MCF 10A (cell line): ENCODE measurements at regions not wholly inside any gene's neighbourhood (a gene's known extent, or its start where the extent isn't known, plus 50 kb on each side); places are given as distances from the start of the nearest gene placed in this dataset.

Experiments
- BruUV-seq: library from RNA; stranded (reverse); fragments of 400-500 nt; replicated peaks from 2 replicates; lab custom pipeline; 2021; lab: Mats Ljungman, UMichigan
- CTCF ChIA-PET: fragments of 300-600 bp; sonication (Branson Sonifier 250); formaldehyde crosslinking; extraction: SDS; loops from one replicate; lab custom pipeline; 2021; ENCODE audit warnings: antibody characterized with exemption, inconsistent platforms; lab: Yijun Ruan, JAX
- POLR2A ChIA-PET: fragments of 300-600, 350-650 bp; sonication (Branson Sonifier 250); formaldehyde crosslinking; extraction: SDS; loops from one replicate; lab custom pipeline; 2020; ENCODE audit warnings: antibody characterized with exemption, inconsistent platforms; lab: Yijun Ruan, JAX
- DNase-seq: peaks from one replicate; pipeline ENCODE4 v3.0.0-alpha.2; 2018; ENCODE audit not compliant: unreplicated experiment
- H3K27ac Mint-ChIP-seq: one replicate; pipeline ENCODE4 v1.8.0; 2022; ENCODE audit warnings: mild to moderate bottlenecking, low read depth, mixed read lengths; ENCODE audit not compliant: unreplicated experiment
- H3K27me3 Mint-ChIP-seq: one replicate; pipeline ENCODE4 v1.8.0; 2022; ENCODE audit warnings: mixed read lengths; ENCODE audit not compliant: insufficient read depth, unreplicated experiment
- H3K36me3 Mint-ChIP-seq: one replicate; pipeline ENCODE4 v1.8.0; 2022; ENCODE audit warnings: mild to moderate bottlenecking, moderate library complexity, mixed read lengths; ENCODE audit not compliant: insufficient read depth, unreplicated experiment
- H3K4me1 Mint-ChIP-seq: one replicate; pipeline ENCODE4 v1.8.0; 2022; ENCODE audit warnings: mixed read lengths; ENCODE audit not compliant: insufficient read depth, unreplicated experiment
- H3K4me3 Mint-ChIP-seq: one replicate; pipeline ENCODE4 v1.8.0; 2022; ENCODE audit warnings: mild to moderate bottlenecking, moderate library complexity, mixed read lengths; ENCODE audit not compliant: unreplicated experiment
- H3K9me3 Mint-ChIP-seq: one replicate; pipeline ENCODE4 v1.8.0; 2022; ENCODE audit warnings: mixed read lengths; ENCODE audit not compliant: unreplicated experiment
- intact Hi-C: fragments of 100-400 bp; cut with micrococcal nuclease; formaldehyde crosslinking; loops from 2 replicates; pipeline ENCODE4 v1.14.1; 2022
- TF ChIP-seq, protein P1 (sequence below): fragments of 200-600 bp; IDR thresholded peaks from one replicate; pipeline ENCODE4 v1.8.0; 2022; ENCODE audit warnings: antibody characterized with exemption, mild to moderate bottlenecking; ENCODE audit not compliant: unreplicated experiment

DNA sequence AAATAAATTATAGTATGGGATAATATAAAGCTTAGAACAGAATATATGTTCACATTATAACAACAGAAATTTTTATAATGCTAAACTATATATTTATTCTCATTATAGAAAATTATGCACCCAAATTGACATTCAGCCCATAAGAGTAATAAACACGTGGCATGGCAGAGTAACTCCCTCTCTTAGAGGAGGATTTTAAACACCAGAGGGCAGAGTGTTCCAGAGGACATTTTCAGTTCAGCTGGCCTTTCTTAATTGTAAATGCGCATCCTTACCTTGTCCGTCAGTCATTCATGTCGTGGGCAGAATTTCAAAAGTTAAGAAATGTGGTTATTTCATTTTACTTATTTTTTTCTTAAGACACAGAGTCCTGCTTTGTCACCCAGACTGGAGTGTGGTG lies 147.1 kb downstream of the TANC2 start:
- CTCF ChIA-PET = interaction anchor here (0.9 kb wide), 1 partner anchor 14 kb away, joined by 4 read pairs; no protein-coding TSS in a partner anchor
- no peaks in the 10 kb centered on the region for H3K27me3 Mint-ChIP-seq
- DNase-seq = peak; percentile 10
- intact Hi-C loops = no loop called here
- H3K27ac Mint-ChIP-seq = no peak overlapping the region
- H3K9me3 Mint-ChIP-seq = no peaks in the 10 kb centered on the region
- POLR2A ChIA-PET = no interaction called here
- H3K4me3 Mint-ChIP-seq = no peak overlapping the region
- no peaks in the 10 kb centered on the region for H3K4me1 Mint-ChIP-seq
- TF ChIP-seq, protein P1, sequence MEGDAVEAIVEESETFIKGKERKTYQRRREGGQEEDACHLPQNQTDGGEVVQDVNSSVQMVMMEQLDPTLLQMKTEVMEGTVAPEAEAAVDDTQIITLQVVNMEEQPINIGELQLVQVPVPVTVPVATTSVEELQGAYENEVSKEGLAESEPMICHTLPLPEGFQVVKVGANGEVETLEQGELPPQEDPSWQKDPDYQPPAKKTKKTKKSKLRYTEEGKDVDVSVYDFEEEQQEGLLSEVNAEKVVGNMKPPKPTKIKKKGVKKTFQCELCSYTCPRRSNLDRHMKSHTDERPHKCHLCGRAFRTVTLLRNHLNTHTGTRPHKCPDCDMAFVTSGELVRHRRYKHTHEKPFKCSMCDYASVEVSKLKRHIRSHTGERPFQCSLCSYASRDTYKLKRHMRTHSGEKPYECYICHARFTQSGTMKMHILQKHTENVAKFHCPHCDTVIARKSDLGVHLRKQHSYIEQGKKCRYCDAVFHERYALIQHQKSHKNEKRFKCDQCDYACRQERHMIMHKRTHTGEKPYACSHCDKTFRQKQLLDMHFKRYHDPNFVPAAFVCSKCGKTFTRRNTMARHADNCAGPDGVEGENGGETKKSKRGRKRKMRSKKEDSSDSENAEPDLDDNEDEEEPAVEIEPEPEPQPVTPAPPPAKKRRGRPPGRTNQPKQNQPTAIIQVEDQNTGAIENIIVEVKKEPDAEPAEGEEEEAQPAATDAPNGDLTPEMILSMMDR = no peak
- no peaks in the 10 kb centered on the region for H3K36me3 Mint-ChIP-seq
- BruUV-seq = no TSS peak

- Mint-ChIP-seq H3K9me3 (no peaks in the 10 kb centered on the region), H3K27me3 (no peaks in the 10 kb centered on the region), H3K4me1 (no peaks in the 10 kb centered on the region), H3K4me3 (no peak overlapping the region), H3K36me3 (no peaks in the 10 kb centered on the region), H3K27ac (no peak overlapping the region)
- CTCF ChIA-PET = interaction anchor here (0.6 kb wide), 1 partner anchor 117 kb away, joined by 4 read pairs; no protein-coding TSS in a partner anchor
- intact Hi-C loops = no loop called here
- DNase-seq = peak; percentile 26
- POLR2A ChIA-PET = interaction anchor here (0.5 to 0.6 kb wide), 2 partner anchors 477 to 550 kb away, joined by 3 to 4 read pairs; no protein-coding TSS in a partner anchor
- no TSS peak for BruUV-seq
- TF ChIP-seq, protein P1 = no peak
These were observed 150.2 kb downstream of the TANC2 start for GRCh38 chr17:63116228-63116627.

- TF ChIP-seq, protein P1 = no peak
- Mint-ChIP-seq H3K27ac (no peak overlapping the region), H3K4me3 (no peak overlapping the region), H3K27me3 (no peaks in the 10 kb centered on the region), H3K9me3 (no peaks in the 10 kb centered on the region), H3K4me1 (no peaks in the 10 kb centered on the region), H3K36me3 (no peaks in the 10 kb centered on the region)
- CTCF ChIA-PET = interaction anchor here (0.5 to 0.8 kb wide), 3 partner anchors 36 to 415 kb away, joined by 3 to 4 read pairs (median 3); no protein-coding TSS in a partner anchor
- intact Hi-C loops = no loop called here
- DNase-seq = no peak
- no TSS peak for BruUV-seq
- POLR2A ChIA-PET = interaction anchor here (0.8 to 1.4 kb wide), 3 partner anchors 10 to 35 kb away, joined by 3 to 5 read pairs (median 4); no protein-coding TSS in a partner anchor
These were observed 151.2 kb downstream of the TANC2 start for GRCh38 chr17:63116967-63117830.

- H3K4me1 Mint-ChIP-seq = no peaks in the 10 kb centered on the region
- H3K9me3 Mint-ChIP-seq = no peaks in the 10 kb centered on the region
- H3K4me3 Mint-ChIP-seq = no peak overlapping the region
- ChIA-PET CTCF (interaction anchor here (0.8 kb wide), 1 partner anchor 1903 kb away, joined by 3 read pairs; no protein-coding TSS in a partner anchor), POLR2A (interaction anchor here (1.3 kb wide), 1 partner anchor 9 kb away, joined by 6 read pairs; no protein-coding TSS in a partner anchor)
- intact Hi-C loops = no loop called here
- H3K27me3 Mint-ChIP-seq = no peaks in the 10 kb centered on the region
- BruUV-seq = no TSS peak
- no peaks in the 10 kb centered on the region for H3K36me3 Mint-ChIP-seq
- H3K27ac Mint-ChIP-seq = no peak overlapping the region
- TF ChIP-seq, protein P1 = no peak
- DNase-seq = peak; percentile 15
These were observed 154.4 kb downstream of the TANC2 start for GRCh38 chr17:63120406-63120805.
